B cell (primary cell): ENCODE measurements at regions not wholly inside any gene's neighbourhood (a gene's known extent, or its start where the extent isn't known, plus 50 kb on each side); places are given as distances from the start of the nearest gene placed in this dataset.

Source experiments
- ATAC-seq: fragments of 200-7000 bp; cut with Tn5 transposase; one replicate; pipeline ENCODE4 v1.10.0; 2021; ENCODE audit warnings: low read depth, mild to moderate bottlenecking, moderate number of reproducible peaks, moderate library complexity
- CTCF ChIA-PET: fragments of 350-600 bp; sonication (Branson Sonifier 250); formaldehyde crosslinking; loops from one replicate; lab custom pipeline; 2021; ENCODE audit warnings: antibody characterized with exemption, inconsistent platforms; lab: Charles Lee
- POLR2A ChIA-PET: fragments of 350-600 bp; sonication (Branson Sonifier 250); formaldehyde crosslinking; loops from one replicate; lab custom pipeline; 2021; ENCODE audit warnings: antibody characterized with exemption; lab: Charles Lee
- DNase-seq: peaks from one replicate; pipeline ENCODE4 v3.0.0; 2013
- H2AFZ ChIP-seq: 2 replicates; pipeline ENCODE4 v1.6.1; 2012; ENCODE audit warnings: mild to moderate bottlenecking, low read depth, low read length; ENCODE audit not compliant: insufficient read depth, poor library complexity, severe bottlenecking
- H3K27ac ChIP-seq, 2 donors: 1 replicate in 1 of 2; 2 replicates in 1 of 2; pipeline ENCODE4 v1.5.1; 2012 to 2013; ENCODE audit warnings: low read length in 2 of 2, mild to moderate bottlenecking in 2 of 2, moderate library complexity in 1 of 2
- H3K27me3 ChIP-seq, 4 experiments: fragments of 200-600 bp in 1 of 4; sonication (generic) in 1 of 4; replicated peaks in 1 of 4; 1 replicate in 2 of 4; 2 replicates in 2 of 4; pipeline versions ENCODE4 v1.6.1 to v1.7.0; 2013 to 2016; ENCODE audit warnings: low read length in 3 of 4, mild to moderate bottlenecking in 2 of 4, mixed read lengths in 1 of 4, moderate library complexity in 1 of 4; ENCODE audit not compliant: insufficient read depth in 4 of 4, control insufficient read depth in 3 of 4; ENCODE audit errors: control extremely low read depth in 1 of 4
- H3K36me3 ChIP-seq, 2 experiments: replicated peaks in 1 of 2; 1 replicate in 1 of 2; 2 replicates in 1 of 2; pipeline versions ENCODE4 v1.6.1 to v1.7.1; 2013; ENCODE audit warnings: low read length in 1 of 2; ENCODE audit not compliant: insufficient read depth in 2 of 2, control insufficient read depth in 1 of 2; ENCODE audit errors: control extremely low read depth in 1 of 2, extremely low read depth in 1 of 2
- H3K4me1 ChIP-seq, 2 donors: fragments of 200-600 bp in 1 of 2; sonication (generic) in 1 of 2; 1 replicate in 1 of 2; 2 replicates in 1 of 2; pipeline versions ENCODE4 v1.5.1 to v1.6.1; 2013 to 2017; ENCODE audit warnings: low read length in 2 of 2; ENCODE audit not compliant: control insufficient read depth in 2 of 2, insufficient read depth in 2 of 2
- H3K4me2 ChIP-seq: replicated peaks from 2 replicates; pipeline ENCODE3; 2012; ENCODE audit warnings: mild to moderate bottlenecking, low read depth, low read length; ENCODE audit not compliant: poor library complexity, severe bottlenecking
- H3K4me3 ChIP-seq, 5 experiments: fragments of 200-600 bp in 1 of 5; sonication (generic) in 1 of 5; 1 replicate in 3 of 5; 2 replicates in 2 of 5; pipeline versions ENCODE4 v1.5.1 to v1.7.0; 2011 to 2016; ENCODE audit warnings: low read length in 4 of 5, mild to moderate bottlenecking in 4 of 5, low read depth in 2 of 5, control low read depth in 1 of 5, moderate library complexity in 1 of 5; ENCODE audit not compliant: insufficient read depth in 1 of 5; ENCODE audit errors: control extremely low read depth in 1 of 5, extremely low read depth in 1 of 5
- H3K79me2 ChIP-seq: fragments of 200-600 bp; sonication (generic); one replicate; pipeline ENCODE4 v1.6.0; 2016; ENCODE audit warnings: low read length; ENCODE audit not compliant: control insufficient read depth, insufficient read depth
- H3K9ac ChIP-seq: fragments of 200-600 bp; sonication (generic); 2 replicates; pipeline ENCODE4 v1.6.1; 2017; ENCODE audit warnings: mild to moderate bottlenecking, low read length, moderate library complexity
- H3K9me3 ChIP-seq, 3 donors: one replicate each; pipeline versions ENCODE4 v1.6.1 to v1.7.1; 2013; ENCODE audit warnings: low read length in 2 of 3; ENCODE audit not compliant: control insufficient read depth in 2 of 3, insufficient read depth in 1 of 3; ENCODE audit errors: control extremely low read depth in 1 of 3
- H4K20me1 ChIP-seq: 2 replicates; pipeline ENCODE4 v1.6.0; 2012; ENCODE audit warnings: mild to moderate bottlenecking, low read length; ENCODE audit not compliant: insufficient read depth, control insufficient read depth, poor library complexity, severe bottlenecking
- H3K27ac Mint-ChIP-seq: one replicate; pipeline ENCODE4 v1.8.0; 2021; ENCODE audit warnings: mixed read lengths
- H3K27me3 Mint-ChIP-seq: one replicate; pipeline ENCODE4 v1.8.0; 2021; ENCODE audit warnings: mixed read lengths
- H3K4me1 Mint-ChIP-seq: one replicate; pipeline ENCODE4 v1.8.0; 2021; ENCODE audit warnings: mixed read lengths
- H3K4me3 Mint-ChIP-seq: one replicate; pipeline ENCODE4 v1.8.0; 2021; ENCODE audit warnings: mixed read lengths
- H3K9me3 Mint-ChIP-seq: one replicate; pipeline ENCODE4 v1.8.0; 2022; ENCODE audit warnings: mixed read lengths; ENCODE audit not compliant: insufficient read depth
- EZH2 ChIP-seq: IDR thresholded peaks from 2 replicates; pipeline ENCODE4 v1.6.1; 2012; ENCODE audit warnings: borderline replicate concordance, low read depth, mild to moderate bottlenecking, moderate library complexity, low read length; ENCODE audit not compliant: insufficient read depth, poor library complexity, severe bottlenecking
- WGBS: methylation state at CpG from one replicate; pipeline ENCODE4 v1.1.5; 2013; ENCODE audit warnings: missing lambda C conversion rate; ENCODE audit not compliant: insufficient coverage; 5-methylcytosine and 5-hydroxymethylcytosine counted together
- intact Hi-C: fragments of 100-400 bp; cut with micrococcal nuclease; formaldehyde crosslinking; loops from one replicate; pipeline ENCODE4 v1.10.0; 2022
- TF ChIP-seq, protein P1 (sequence below): fragments of 200-600 bp; IDR thresholded peaks from one replicate; pipeline ENCODE4 v1.8.0; 2022; ENCODE audit warnings: antibody characterized with exemption, mild to moderate bottlenecking

DNA sequence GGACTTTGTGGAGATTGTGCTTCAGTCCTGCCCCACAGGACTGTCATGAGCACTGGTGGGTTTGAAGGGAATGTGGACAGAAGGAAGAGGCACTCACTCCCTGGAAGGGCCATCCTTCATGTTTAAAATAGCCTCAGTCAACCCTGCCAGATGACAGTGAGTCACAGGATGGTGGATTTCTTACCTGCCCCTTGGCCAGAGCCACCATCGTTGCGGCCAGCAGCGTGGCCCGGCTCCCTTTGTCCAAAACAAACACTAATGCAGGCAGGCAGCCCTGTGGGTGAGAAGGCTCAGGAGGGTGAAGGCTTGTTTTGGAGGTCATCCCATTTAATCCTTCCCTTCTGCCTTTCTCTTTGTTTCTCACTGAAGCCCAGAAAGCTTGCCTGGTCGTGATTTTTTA lies 422.7 kb downstream of the CD83 start:
- TF ChIP-seq, protein P1, sequence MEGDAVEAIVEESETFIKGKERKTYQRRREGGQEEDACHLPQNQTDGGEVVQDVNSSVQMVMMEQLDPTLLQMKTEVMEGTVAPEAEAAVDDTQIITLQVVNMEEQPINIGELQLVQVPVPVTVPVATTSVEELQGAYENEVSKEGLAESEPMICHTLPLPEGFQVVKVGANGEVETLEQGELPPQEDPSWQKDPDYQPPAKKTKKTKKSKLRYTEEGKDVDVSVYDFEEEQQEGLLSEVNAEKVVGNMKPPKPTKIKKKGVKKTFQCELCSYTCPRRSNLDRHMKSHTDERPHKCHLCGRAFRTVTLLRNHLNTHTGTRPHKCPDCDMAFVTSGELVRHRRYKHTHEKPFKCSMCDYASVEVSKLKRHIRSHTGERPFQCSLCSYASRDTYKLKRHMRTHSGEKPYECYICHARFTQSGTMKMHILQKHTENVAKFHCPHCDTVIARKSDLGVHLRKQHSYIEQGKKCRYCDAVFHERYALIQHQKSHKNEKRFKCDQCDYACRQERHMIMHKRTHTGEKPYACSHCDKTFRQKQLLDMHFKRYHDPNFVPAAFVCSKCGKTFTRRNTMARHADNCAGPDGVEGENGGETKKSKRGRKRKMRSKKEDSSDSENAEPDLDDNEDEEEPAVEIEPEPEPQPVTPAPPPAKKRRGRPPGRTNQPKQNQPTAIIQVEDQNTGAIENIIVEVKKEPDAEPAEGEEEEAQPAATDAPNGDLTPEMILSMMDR, result no peak
- TF ChIP-seq EZH2, result no peak
- Histone ChIP-seq H3K27ac (no peak overlapping the region), H2AFZ (no peak overlapping the region), H3K4me2 (no peak overlapping the region), H4K20me1 (no peaks in the 10 kb centered on the region), H3K9ac (no peak overlapping the region), H3K4me3 (no peak overlapping the region), H3K4me1 (peaks cover 19 to 22% of the 10 kb centered on the region in 2 donors), H3K79me2 (no peaks in the 10 kb centered on the region), H3K27me3 (no peaks in the 10 kb centered on the region), H3K36me3 (no peaks in the 10 kb centered on the region), H3K9me3 (no peaks in the 10 kb centered on the region)
- ATAC-seq, result no peak
- Mint-ChIP-seq H3K4me3 (no peak overlapping the region), H3K9me3 (no peaks in the 10 kb centered on the region), H3K27me3 (no peaks in the 10 kb centered on the region), H3K27ac (no peak overlapping the region), H3K4me1 (peaks cover 35% of the 10 kb centered on the region)
- ChIA-PET CTCF (no interaction called here), POLR2A (no interaction called here)
- no CpG with 5 or more reads among the region's 5 CpGs for WGBS
- intact Hi-C loops, result no loop called here
- no peak for DNase-seq

DNA sequence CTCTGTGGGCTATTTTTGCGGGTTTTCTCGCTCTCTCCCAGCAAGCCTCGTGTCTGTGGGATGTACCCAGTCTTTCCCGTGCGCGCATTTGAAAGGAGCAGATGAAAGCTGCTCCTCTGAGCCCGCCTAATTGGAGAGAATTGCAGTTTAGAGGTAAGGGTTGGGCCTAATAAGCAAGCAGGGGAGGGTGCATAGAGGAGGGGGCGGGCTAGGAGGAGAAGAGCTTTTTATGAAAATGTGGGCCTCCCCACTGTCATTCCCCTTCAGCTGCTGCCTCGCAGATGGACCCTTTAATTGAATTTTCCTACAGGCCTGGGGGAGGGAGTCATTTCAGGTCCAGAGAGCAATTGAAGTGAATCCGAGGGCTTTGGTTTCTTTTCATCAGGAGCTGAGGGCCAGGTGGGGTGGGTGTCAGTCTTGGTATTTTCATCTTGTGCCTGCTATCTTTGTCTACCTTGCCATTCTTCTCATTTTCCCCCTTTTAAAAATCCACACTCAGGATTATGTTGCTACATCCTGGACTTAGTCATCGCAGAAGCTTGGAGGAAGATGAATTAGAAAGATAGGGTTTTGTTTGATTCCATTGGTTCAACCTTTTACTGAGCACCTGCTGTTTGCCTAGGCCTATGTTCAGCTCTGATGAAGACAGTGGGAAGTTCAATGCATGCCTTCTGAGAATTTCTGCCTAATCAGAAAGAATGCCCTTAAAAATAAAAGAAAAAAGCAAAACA lies 423.4 kb downstream of the CD83 start:
- TF ChIP-seq, protein P1, result no peak
- TF ChIP-seq EZH2, result no peak
- no peaks in the 10 kb centered on the region for H3K9me3 ChIP-seq
- H2AFZ ChIP-seq, result no peak overlapping the region
- no peak for ATAC-seq
- no peaks in the 10 kb centered on the region for H4K20me1 ChIP-seq
- H3K79me2 ChIP-seq, result no peaks in the 10 kb centered on the region
- Mint-ChIP-seq H3K9me3 (no peaks in the 10 kb centered on the region), H3K27me3 (no peaks in the 10 kb centered on the region), H3K27ac (no peak overlapping the region), H3K4me3 (no peak overlapping the region), H3K4me1 (peaks cover 35% of the 10 kb centered on the region)
- no peak for DNase-seq
- ChIA-PET CTCF (interaction anchor here (0.7 kb wide), 1 partner anchor 900 kb away, joined by 3 read pairs; no protein-coding TSS in a partner anchor), POLR2A (no interaction called here)
- H3K27ac ChIP-seq, result no peak overlapping the region
- no peak overlapping the region for H3K4me3 ChIP-seq
- H3K36me3 ChIP-seq, result no peaks in the 10 kb centered on the region
- no peak overlapping the region for H3K9ac ChIP-seq
- intact Hi-C loops, result no loop called here
- 98% methylated on average over 8 of the region's 11 CpGs for WGBS
- H3K4me2 ChIP-seq, result no peak overlapping the region
- peaks cover 19 to 22% of the 10 kb centered on the region in 2 donors for H3K4me1 ChIP-seq
- no peaks in the 10 kb centered on the region for H3K27me3 ChIP-seq
